ENCODE measurements at regions not wholly inside any gene's neighbourhood (a gene's known extent, or its start where the extent isn't known, plus 50 kb on each side); places are given as distances from the start of the nearest gene placed in this dataset.

- DNase-seq (ENCODE audit: low read depth, low spot score) (peak; percentile 28), ATAC-seq (no peak)
- no peak overlapping the region for H3K27ac ChIP-seq (ENCODE audit: low read depth, low read length)
- POLR2A ChIA-PET, result interaction anchor here (0.5 kb wide), 1 partner anchor 9 kb away, joined by 6 read pairs; no protein-coding TSS in a partner anchor
- CTCF ChIA-PET, result no interaction called here
- H3K27me3 ChIP-seq (ENCODE audit: insufficient read depth, low read length), result no peaks in the 10 kb centered on the region
- RAD21 ChIA-PET (ENCODE audit: low non-redundant PET in 1 of 2, low total read pairs in 2 of 2, uncharacterized antibody in 2 of 2, unreplicated experiment in 2 of 2), result no interaction called here
- no peaks in the 10 kb centered on the region for H4K20me1 ChIP-seq (ENCODE audit: insufficient read depth)
- H3K36me3 ChIP-seq (ENCODE audit: control insufficient read depth in 1 of 2, insufficient read depth in 2 of 2, low read length in 2 of 2), result no peaks in the 10 kb centered on the region
- peaks cover 2 to 17% of the 10 kb centered on the region in 2 experiments; a peak in 2 of 4 replicates for H3K4me1 ChIP-seq (ENCODE audit: control insufficient read depth in 1 of 2, insufficient read depth in 2 of 2, low read length in 2 of 2)
- intact Hi-C loops (cut with micrococcal nuclease), result no loop called here
- no peak overlapping the region for H2AFZ ChIP-seq (ENCODE audit: low read depth, low read length, poor library complexity, severe bottlenecking)
- H3K4me2 ChIP-seq (ENCODE audit: low read length), result peak overlapping the region; percentile 20
- H3K9me2 ChIP-seq (ENCODE audit: insufficient read depth), result no peaks in the 10 kb centered on the region
- H3K9ac ChIP-seq (ENCODE audit: low read length), result no peak overlapping the region
- TSS peak; percentile 91 for BruUV-seq (replicated peaks)
- peaks cover 0 to 3% of the 10 kb centered on the region in 2 experiments; a peak in 2 of 4 replicates for H3K9me3 ChIP-seq (ENCODE audit: control insufficient read depth in 1 of 2, insufficient read depth in 1 of 2, low read depth in 1 of 2, low read length in 2 of 2)
- no peaks in the 10 kb centered on the region for H3K79me2 ChIP-seq (ENCODE audit: insufficient read depth, low read length)
- no peak overlapping the region for H3K4me3 ChIP-seq (replicated peaks in 1 of 2; ENCODE audit: low read depth in 1 of 2, low read length in 2 of 2)
- TF ChIP-seq POLR2A (IDR thresholded peaks at IDR 0.05; ENCODE audit: borderline replicate concordance, extremely low read depth, insufficient read depth, insufficient read length) (no peak), MAX (IDR thresholded peaks at IDR 0.05) (peak; percentile 72), REST (IDR thresholded peaks at IDR 0.05; ENCODE audit: low read depth) (no peak), EGR1 (IDR thresholded peaks at IDR 0.05; ENCODE audit: low read depth) (peak; percentile 45), EZH2phosphoT487 (IDR thresholded peaks at IDR 0.05; ENCODE audit: borderline replicate concordance) (no peak), ZFX (IDR thresholded peaks at IDR 0.05) (no peak), CEBPB (IDR thresholded peaks at IDR 0.05; ENCODE audit: low read depth) (peak; percentile 91), ZNF274 (IDR thresholded peaks at IDR 0.05; ENCODE audit: low read depth, low read length) (no peak), POLR2AphosphoS5 (IDR thresholded peaks at IDR 0.05; ENCODE audit: low read depth, low read length) (peak; percentile 49), ATF3 (IDR thresholded peaks at IDR 0.05) (no peak), RAD21 (IDR thresholded peaks at IDR 0.05; ENCODE audit: low read depth) (no peak), ELF1 (IDR thresholded peaks at IDR 0.05; ENCODE audit: borderline replicate concordance, low read depth) (no peak), SP1 (IDR thresholded peaks at IDR 0.05; ENCODE audit: low read depth) (peak; percentile 63), CBX3 (IDR thresholded peaks at IDR 0.05; ENCODE audit: low read depth) (0 out of 2 replicates have a peak, but pooled peaks have one; percentile 11), TCF7L2 (IDR thresholded peaks at IDR 0.05; ENCODE audit: borderline replicate concordance, extremely low read depth, insufficient read depth, insufficient read length) (no peak), FOSL1 (IDR thresholded peaks at IDR 0.05; ENCODE audit: low read depth) (peak; percentile 71), ZBTB33 (IDR thresholded peaks at IDR 0.05; ENCODE audit: extremely low read depth, insufficient replicate concordance, low read length) (no peak), JUND (IDR thresholded peaks at IDR 0.05) (peak; percentile 52), SIN3A (IDR thresholded peaks at IDR 0.05; ENCODE audit: low read depth) (no peak)
- TF ChIP-seq, protein P1, sequence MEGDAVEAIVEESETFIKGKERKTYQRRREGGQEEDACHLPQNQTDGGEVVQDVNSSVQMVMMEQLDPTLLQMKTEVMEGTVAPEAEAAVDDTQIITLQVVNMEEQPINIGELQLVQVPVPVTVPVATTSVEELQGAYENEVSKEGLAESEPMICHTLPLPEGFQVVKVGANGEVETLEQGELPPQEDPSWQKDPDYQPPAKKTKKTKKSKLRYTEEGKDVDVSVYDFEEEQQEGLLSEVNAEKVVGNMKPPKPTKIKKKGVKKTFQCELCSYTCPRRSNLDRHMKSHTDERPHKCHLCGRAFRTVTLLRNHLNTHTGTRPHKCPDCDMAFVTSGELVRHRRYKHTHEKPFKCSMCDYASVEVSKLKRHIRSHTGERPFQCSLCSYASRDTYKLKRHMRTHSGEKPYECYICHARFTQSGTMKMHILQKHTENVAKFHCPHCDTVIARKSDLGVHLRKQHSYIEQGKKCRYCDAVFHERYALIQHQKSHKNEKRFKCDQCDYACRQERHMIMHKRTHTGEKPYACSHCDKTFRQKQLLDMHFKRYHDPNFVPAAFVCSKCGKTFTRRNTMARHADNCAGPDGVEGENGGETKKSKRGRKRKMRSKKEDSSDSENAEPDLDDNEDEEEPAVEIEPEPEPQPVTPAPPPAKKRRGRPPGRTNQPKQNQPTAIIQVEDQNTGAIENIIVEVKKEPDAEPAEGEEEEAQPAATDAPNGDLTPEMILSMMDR (IDR thresholded peaks at IDR 0.05 in 2 of 3, conservative IDR thresholded peaks at IDR 0.05 in 1 of 3; ENCODE audit: borderline replicate concordance in 1 of 3, insufficient read depth in 1 of 3, low read depth in 2 of 3, low read length in 2 of 3), result no peak
Measured at GRCh38 chr11:70935006-70935768, 317.2 kb downstream of the SHANK2 start.
